H1 (cell line): ENCODE measurements at regions not wholly inside any gene's neighbourhood (a gene's known extent, or its start where the extent isn't known, plus 50 kb on each side); places are given as distances from the start of the nearest gene placed in this dataset.

ENCODE experiments used
- CTCF ChIA-PET: fragments of 300-600 bp; sonication (Branson Sonifier 250); formaldehyde crosslinking; loops from one replicate; lab custom pipeline; 2021; ENCODE audit not compliant: partially characterized antibody; lab: Charles Lee
- POLR2A ChIA-PET: fragments of 300-600 bp; sonication (Branson Sonifier 250); formaldehyde crosslinking; loops from one replicate; lab custom pipeline; 2021; ENCODE audit warnings: inconsistent platforms; ENCODE audit not compliant: partially characterized antibody; lab: Charles Lee
- DNase-seq, 2 experiments: peaks; one replicate each; pipeline versions ENCODE4 v3.0.0 to v3.0.0-alpha.2; 2010 to 2022; ENCODE audit warnings: low spot score in 2 of 2, low read depth in 1 of 2, mixed read lengths in 1 of 2
- FAIRE-seq: peaks from 2 replicates; lab custom pipeline; 2011; peaks lifted over from hg19 to GRCh38; lab: Jason Lieb, UNC
- H2AFZ ChIP-seq: 2 replicates; pipeline ENCODE4 v1.8.1; 2012; ENCODE audit warnings: low read length, inconsistent platforms
- H2AK5ac ChIP-seq: 2 replicates; pipeline ENCODE4 v1.6.1; 2013; ENCODE audit warnings: low read depth, low read length
- H2BK120ac ChIP-seq: replicated peaks from 2 replicates; pipeline ENCODE3; 2013; ENCODE audit warnings: low read depth, low read length, inconsistent platforms
- H2BK12ac ChIP-seq: 2 replicates; pipeline ENCODE4 v1.6.1; 2013; ENCODE audit warnings: low read depth, low read length
- H2BK15ac ChIP-seq: 2 replicates; pipeline ENCODE4 v1.6.1; 2013; ENCODE audit warnings: low read length
- H2BK20ac ChIP-seq: 2 replicates; pipeline ENCODE4 v1.6.1; 2013; ENCODE audit warnings: low read length
- H2BK5ac ChIP-seq: 2 replicates; pipeline ENCODE4 v1.6.1; 2013; ENCODE audit warnings: low read depth, low read length
- H3K14ac ChIP-seq: 2 replicates; pipeline ENCODE4 v1.6.1; 2013; ENCODE audit warnings: inconsistent platforms; ENCODE audit not compliant: insufficient read length
- H3K18ac ChIP-seq: 2 replicates; pipeline ENCODE4 v1.6.1; 2013; ENCODE audit warnings: low read length; ENCODE audit errors: extremely low read depth
- H3K23ac ChIP-seq: 2 replicates; pipeline ENCODE4 v1.6.1; 2013; ENCODE audit warnings: inconsistent platforms; ENCODE audit not compliant: insufficient read length
- H3K23me2 ChIP-seq: 2 replicates; pipeline ENCODE4 v1.6.1; 2013; ENCODE audit warnings: low read depth, low read length
- H3K27ac ChIP-seq: 2 replicates; pipeline ENCODE4 v1.6.1; 2011; ENCODE audit warnings: low read depth, low read length, inconsistent platforms
- H3K27me3 ChIP-seq, 4 experiments: replicated peaks in 1 of 4; 1 replicate in 1 of 4; 2 replicates in 3 of 4; pipeline versions ENCODE4 v1.6.1 to v1.8.1; 2011 to 2013; ENCODE audit warnings: low read length in 3 of 4, mild to moderate bottlenecking in 3 of 4, inconsistent platforms in 2 of 4, mixed read lengths in 2 of 4, moderate library complexity in 1 of 4; ENCODE audit not compliant: control insufficient read depth in 3 of 4, insufficient read depth in 3 of 4; ENCODE audit errors: extremely low read depth in 1 of 4
- H3K36me3 ChIP-seq, 4 experiments: 2 replicates each; pipeline versions ENCODE4 v1.6.1 to v1.8.1; 2011 to 2013; ENCODE audit warnings: mild to moderate bottlenecking in 4 of 4, low read length in 3 of 4, moderate library complexity in 2 of 4, control low read depth in 1 of 4, inconsistent platforms in 1 of 4; ENCODE audit not compliant: insufficient read depth in 4 of 4, control insufficient read depth in 2 of 4
- H3K4ac ChIP-seq: replicated peaks from 2 replicates; pipeline ENCODE3; 2013; ENCODE audit warnings: low read length, low read depth, mixed read lengths, inconsistent platforms; ENCODE audit not compliant: insufficient read length
- H3K4me1 ChIP-seq, 4 experiments: replicated peaks in 1 of 4; 1 replicate in 1 of 4; 2 replicates in 3 of 4; pipeline versions ENCODE4 v1.6.1 to v1.8.1; 2011 to 2013; ENCODE audit warnings: low read length in 3 of 4, inconsistent platforms in 2 of 4, mixed read lengths in 1 of 4; ENCODE audit not compliant: insufficient read depth in 4 of 4, control insufficient read depth in 3 of 4
- H3K4me2 ChIP-seq, 2 experiments: 2 replicates each; pipeline versions ENCODE4 v1.6.1 to v1.8.1; 2011 to 2013; ENCODE audit warnings: low read depth in 2 of 2, low read length in 2 of 2, control low read depth in 1 of 2, inconsistent platforms in 1 of 2, mild to moderate bottlenecking in 1 of 2; ENCODE audit not compliant: insufficient read depth in 1 of 2
- H3K4me3 ChIP-seq, 4 experiments: fragments of 200-600, 300-600 bp in 1 of 4; sonication (generic), shearing (Covaris generic), sonication (Bioruptor Twin) in 1 of 4; 2 replicates each; pipeline versions ENCODE4 v1.5.1 to v1.8.1; 2011 to 2016; ENCODE audit warnings: low read length in 4 of 4, low read depth in 3 of 4, control low read depth in 2 of 4, inconsistent platforms in 2 of 4, mild to moderate bottlenecking in 2 of 4, mixed read lengths in 1 of 4, moderate library complexity in 1 of 4; ENCODE audit not compliant: insufficient read depth in 2 of 4; ENCODE audit errors: extremely low read depth in 1 of 4
- H3K56ac ChIP-seq: replicated peaks from 2 replicates; pipeline ENCODE3; 2013; ENCODE audit warnings: low read depth, mild to moderate bottlenecking, mixed read lengths, low read length, inconsistent platforms; ENCODE audit not compliant: insufficient read length
- H3K79me1 ChIP-seq: 2 replicates; pipeline ENCODE4 v1.6.1; 2013; ENCODE audit warnings: low read depth, low read length, control low read depth
- H3K79me2 ChIP-seq, 2 experiments: 2 replicates each; pipeline versions ENCODE4 v1.6.1 to v1.8.1; 2012 to 2013; ENCODE audit warnings: low read length in 2 of 2, mild to moderate bottlenecking in 2 of 2, inconsistent platforms in 1 of 2; ENCODE audit not compliant: insufficient read depth in 2 of 2, control insufficient read depth in 1 of 2
- H3K9ac ChIP-seq, 4 experiments: replicated peaks in 1 of 4; 1 replicate in 1 of 4; 2 replicates in 3 of 4; pipeline versions ENCODE4 v1.6.1 to v1.8.1; 2011 to 2013; ENCODE audit warnings: low read depth in 3 of 4, low read length in 3 of 4, control low read depth in 2 of 4, mild to moderate bottlenecking in 2 of 4, moderate library complexity in 2 of 4, inconsistent platforms in 1 of 4; ENCODE audit errors: extremely low read depth in 1 of 4
- H3K9me3 ChIP-seq, 2 experiments: 2 replicates each; pipeline versions ENCODE4 v1.6.1 to v1.8.1; 2012 to 2013; ENCODE audit warnings: mild to moderate bottlenecking in 2 of 2, moderate library complexity in 2 of 2, control low read depth in 1 of 2, inconsistent platforms in 1 of 2, low read depth in 1 of 2, low read length in 1 of 2, mixed read lengths in 1 of 2; ENCODE audit not compliant: insufficient read depth in 2 of 2
- H4K20me1 ChIP-seq, 2 experiments: replicated peaks in 1 of 2; 2 replicates each; pipeline versions ENCODE3 to v1.8.1; 2011 to 2013; ENCODE audit warnings: inconsistent platforms in 2 of 2, low read length in 2 of 2, mild to moderate bottlenecking in 1 of 2; ENCODE audit not compliant: insufficient read depth in 2 of 2, control insufficient read depth in 1 of 2
- H4K5ac ChIP-seq: 2 replicates; pipeline ENCODE4 v1.6.1; 2013; ENCODE audit warnings: low read length, low read depth, mixed read lengths, inconsistent platforms; ENCODE audit not compliant: insufficient read length
- H4K8ac ChIP-seq: 2 replicates; pipeline ENCODE4 v1.8.0; 2013; ENCODE audit warnings: mild to moderate bottlenecking, moderate library complexity, low read length, inconsistent platforms; ENCODE audit not compliant: insufficient read depth; ENCODE audit errors: extremely low read depth
- H4K91ac ChIP-seq: replicated peaks from 2 replicates; pipeline ENCODE3; 2013; ENCODE audit warnings: low read length, mixed read lengths, inconsistent platforms; ENCODE audit not compliant: insufficient read length
- SIX5 ChIP-seq: IDR thresholded peaks from 2 replicates; pipeline ENCODE4 v1.6.1; 2011; ENCODE audit warnings: mild to moderate bottlenecking, low read depth, low read length
- TAF7 ChIP-seq: optimal IDR thresholded peaks from 2 replicates; pipeline ENCODE3; 2011; ENCODE audit warnings: low read depth, mild to moderate bottlenecking, inconsistent platforms, low read length, moderate library complexity, borderline replicate concordance
- WGBS, 2 experiments: shearing (Covaris generic) in 1 of 2; methylation state at CpG; one replicate each; pipeline versions ENCODE4 v1.1.6 to v1.1.7; 2013 to 2015; ENCODE audit warnings: low lambda C conversion rate in 2 of 2, mixed read lengths in 2 of 2, inconsistent platforms in 1 of 2, low coverage in 1 of 2, missing lambda C conversion rate in 1 of 2; ENCODE audit not compliant: insufficient replicate concordance in 2 of 2, insufficient coverage in 1 of 2, insufficient read length in 1 of 2; ENCODE audit errors: extremely low coverage in 1 of 2, missing lambda C conversion rate in 1 of 2; 5-methylcytosine and 5-hydroxymethylcytosine counted together
- TF ChIP-seq, protein P1 (sequence below): IDR thresholded peaks from 2 replicates; pipeline ENCODE4 v1.6.1; 2012; ENCODE audit warnings: low read length, inconsistent platforms
- TF ChIP-seq, protein P2 (sequence below): IDR thresholded peaks from 2 replicates; pipeline ENCODE4 v1.6.1; 2012; ENCODE audit warnings: inconsistent platforms
- TF ChIP-seq, protein P3 (sequence below): IDR thresholded peaks from 2 replicates; pipeline ENCODE4 v1.6.1; 2011; ENCODE audit warnings: low read length, improper control_type of control experiment

DNA sequence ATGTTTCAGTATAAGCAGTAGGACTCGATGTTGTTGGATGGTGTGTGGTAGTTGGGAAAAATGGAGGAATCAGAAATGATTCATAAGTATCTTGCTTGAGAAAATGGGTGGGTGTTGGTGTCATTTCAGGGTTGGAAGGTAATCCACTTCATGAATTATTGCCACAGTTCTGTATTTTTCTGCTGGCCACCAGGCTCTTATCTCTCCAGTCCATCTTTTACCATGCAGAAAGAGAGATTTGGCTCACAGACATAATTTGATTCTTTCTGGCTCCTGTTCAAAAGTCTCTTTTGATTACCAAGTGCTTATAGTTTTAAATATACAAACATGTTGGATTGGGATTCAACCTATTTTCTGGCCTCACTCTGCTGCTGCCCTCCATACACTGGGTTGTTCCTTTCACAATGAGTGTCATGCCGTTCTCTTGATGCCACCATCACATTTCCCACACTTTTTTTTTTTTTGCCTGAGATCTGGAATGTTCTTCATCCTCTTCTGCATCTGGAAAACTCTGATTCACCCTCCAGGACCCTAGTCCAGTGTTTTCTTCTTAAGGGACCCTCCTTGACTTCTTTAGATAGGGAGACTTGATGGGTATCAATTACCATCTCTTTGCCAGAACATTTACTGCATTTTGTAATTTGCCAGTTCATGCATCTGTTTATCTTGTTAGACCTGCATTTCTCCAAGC is 69.4 kb upstream of the GAP43 start:
- H3K4me1 ChIP-seq: no peaks in the 10 kb centered on the region
- POLR2A ChIA-PET: no interaction called here
- no peak overlapping the region for H3K4me2 ChIP-seq

More for the DNA sequence above, 69.4 kb upstream of the GAP43 start:
- Histone ChIP-seq H2AK5ac (no peak overlapping the region), H2BK120ac (no peak overlapping the region), H3K27me3 (no peaks in the 10 kb centered on the region), H4K20me1 (no peaks in the 10 kb centered on the region), H3K9me3 (no peaks in the 10 kb centered on the region), H3K14ac (no peak overlapping the region), H2BK20ac (no peak overlapping the region), H3K23me2 (0 out of 2 replicates have a peak, but pooled peaks cover 2% of the 10 kb centered on the region), H4K5ac (no peak overlapping the region), H3K4ac (no peak overlapping the region), H3K36me3 (no peaks in the 10 kb centered on the region), H2BK5ac (no peak overlapping the region), H3K27ac (no peak overlapping the region), H3K9ac (no peak overlapping the region), H3K4me3 (no peak overlapping the region), H2AFZ (no peak overlapping the region), H3K56ac (no peak overlapping the region), H3K23ac (no peak overlapping the region), H2BK12ac (no peak overlapping the region), H4K91ac (no peak overlapping the region), H3K18ac (no peak overlapping the region), H3K79me1 (no peaks in the 10 kb centered on the region), H3K79me2 (no peaks in the 10 kb centered on the region), H2BK15ac (0 out of 2 replicates have a peak overlapping the region, but pooled peaks have one; percentile 75), H4K8ac (no peak overlapping the region)
- CTCF ChIA-PET: no interaction called here
- WGBS, 2 experiments: 92 to 100% methylated on average over 1 to 2 of the region's 2 CpGs
- DNase-seq (no peak), FAIRE-seq (no peak)
- no peak for TF ChIP-seq SIX5
- TF ChIP-seq, protein P1, sequence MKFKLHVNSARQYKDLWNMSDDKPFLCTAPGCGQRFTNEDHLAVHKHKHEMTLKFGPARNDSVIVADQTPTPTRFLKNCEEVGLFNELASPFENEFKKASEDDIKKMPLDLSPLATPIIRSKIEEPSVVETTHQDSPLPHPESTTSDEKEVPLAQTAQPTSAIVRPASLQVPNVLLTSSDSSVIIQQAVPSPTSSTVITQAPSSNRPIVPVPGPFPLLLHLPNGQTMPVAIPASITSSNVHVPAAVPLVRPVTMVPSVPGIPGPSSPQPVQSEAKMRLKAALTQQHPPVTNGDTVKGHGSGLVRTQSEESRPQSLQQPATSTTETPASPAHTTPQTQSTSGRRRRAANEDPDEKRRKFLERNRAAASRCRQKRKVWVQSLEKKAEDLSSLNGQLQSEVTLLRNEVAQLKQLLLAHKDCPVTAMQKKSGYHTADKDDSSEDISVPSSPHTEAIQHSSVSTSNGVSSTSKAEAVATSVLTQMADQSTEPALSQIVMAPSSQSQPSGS: no peak
- TF ChIP-seq, protein P2, sequence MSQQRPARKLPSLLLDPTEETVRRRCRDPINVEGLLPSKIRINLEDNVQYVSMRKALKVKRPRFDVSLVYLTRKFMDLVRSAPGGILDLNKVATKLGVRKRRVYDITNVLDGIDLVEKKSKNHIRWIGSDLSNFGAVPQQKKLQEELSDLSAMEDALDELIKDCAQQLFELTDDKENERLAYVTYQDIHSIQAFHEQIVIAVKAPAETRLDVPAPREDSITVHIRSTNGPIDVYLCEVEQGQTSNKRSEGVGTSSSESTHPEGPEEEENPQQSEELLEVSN: peak; percentile 39; the same call in 1 of the 2 replicates
- TF ChIP-seq, protein P3, sequence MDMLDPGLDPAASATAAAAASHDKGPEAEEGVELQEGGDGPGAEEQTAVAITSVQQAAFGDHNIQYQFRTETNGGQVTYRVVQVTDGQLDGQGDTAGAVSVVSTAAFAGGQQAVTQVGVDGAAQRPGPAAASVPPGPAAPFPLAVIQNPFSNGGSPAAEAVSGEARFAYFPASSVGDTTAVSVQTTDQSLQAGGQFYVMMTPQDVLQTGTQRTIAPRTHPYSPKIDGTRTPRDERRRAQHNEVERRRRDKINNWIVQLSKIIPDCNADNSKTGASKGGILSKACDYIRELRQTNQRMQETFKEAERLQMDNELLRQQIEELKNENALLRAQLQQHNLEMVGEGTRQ: no peak
- TF ChIP-seq TAF7: no peak
